HG02884 (cell line): ENCODE measurements at regions not wholly inside any gene's neighbourhood (a gene's known extent, or its start where the extent isn't known, plus 50 kb on each side); places are given as distances from the start of the nearest gene placed in this dataset.
A peak's percentile ranks its signal among the peaks of the same experiment; 100 is the strongest.
"Not testable (repeated sequence)": the region's sequence is repeated elsewhere in the genome, so short reads cannot be mapped to it uniquely, and the experiment has no call there.

Experiments used
- ATAC-seq: cut with Tn5 transposase; IDR thresholded peaks from one replicate; pipeline ENCODE4 v1.9.1; 2021; ENCODE audit warnings: mild to moderate bottlenecking, moderate library complexity; ENCODE audit not compliant: unreplicated experiment

DNA sequence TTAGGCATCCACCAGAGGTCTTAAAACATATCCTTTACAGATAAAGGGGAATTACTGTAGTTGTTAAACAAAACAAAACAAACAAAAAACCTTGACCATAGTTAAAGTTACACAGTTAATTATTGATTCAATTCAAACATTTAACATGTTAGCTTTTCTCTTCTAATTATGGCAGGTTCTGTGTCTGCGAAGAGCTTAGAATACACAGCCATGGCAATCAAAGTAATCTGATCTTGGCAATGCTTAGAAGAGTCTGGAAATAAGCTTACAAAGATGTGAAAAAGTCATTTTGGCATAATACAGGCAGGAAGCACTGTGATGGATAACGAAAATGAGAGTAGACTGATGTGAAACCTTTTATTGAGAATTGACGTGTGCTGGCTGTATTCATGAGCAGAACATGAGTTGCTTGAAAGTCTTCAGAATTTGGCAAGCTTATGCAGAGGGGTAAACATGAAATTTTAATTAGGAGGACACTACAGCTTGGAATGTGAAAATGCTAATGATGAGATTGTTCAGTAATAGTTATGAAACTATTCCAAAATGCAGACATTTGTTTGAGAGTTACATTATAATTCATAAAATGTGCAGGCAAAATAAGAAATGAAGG is 629.6 kb downstream of the FSCB start:
- ATAC-seq = peak; percentile 55

DNA sequence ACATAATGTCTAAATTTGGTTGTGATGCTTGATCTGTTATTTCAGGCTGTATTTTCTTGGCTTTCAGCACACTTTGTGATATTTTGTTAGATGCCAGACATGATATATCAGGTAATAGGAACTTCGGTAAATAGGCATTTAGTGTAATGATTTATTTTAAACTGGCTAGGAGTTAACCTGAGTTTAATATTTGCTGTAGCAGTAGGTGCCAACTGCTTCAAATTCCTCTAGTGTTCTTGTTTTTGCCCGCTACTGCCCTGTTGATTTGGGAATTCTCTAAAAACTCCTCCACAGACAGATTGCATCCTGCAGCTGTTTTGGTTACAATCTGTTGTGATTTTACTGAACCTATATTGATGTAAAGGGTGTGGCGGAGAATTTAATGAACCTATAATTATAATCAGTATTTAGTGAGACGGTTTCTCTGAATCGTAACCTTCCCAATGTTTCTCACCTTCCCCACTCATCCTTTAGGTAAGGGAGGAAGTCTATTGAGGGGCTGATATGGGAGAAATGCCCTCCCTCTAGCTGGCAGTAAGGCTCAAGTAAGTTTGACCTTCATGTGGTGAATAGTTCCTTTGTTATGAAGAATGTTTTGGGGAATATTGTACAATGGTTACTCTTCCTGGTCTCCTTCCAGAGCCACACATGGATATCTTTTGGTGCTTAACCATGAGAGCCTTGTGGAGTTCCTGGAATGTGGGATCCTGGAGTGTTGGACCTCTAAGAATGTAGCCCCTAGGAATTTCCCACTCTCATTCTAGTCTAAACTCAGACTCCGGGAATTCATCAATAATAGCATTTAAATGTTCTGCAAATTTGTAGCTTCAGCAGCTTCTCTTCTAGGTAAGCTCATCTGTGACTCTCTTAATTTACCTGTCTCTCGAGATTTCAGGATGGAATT is 634.1 kb downstream of the FSCB start:
- no peak for ATAC-seq

DNA sequence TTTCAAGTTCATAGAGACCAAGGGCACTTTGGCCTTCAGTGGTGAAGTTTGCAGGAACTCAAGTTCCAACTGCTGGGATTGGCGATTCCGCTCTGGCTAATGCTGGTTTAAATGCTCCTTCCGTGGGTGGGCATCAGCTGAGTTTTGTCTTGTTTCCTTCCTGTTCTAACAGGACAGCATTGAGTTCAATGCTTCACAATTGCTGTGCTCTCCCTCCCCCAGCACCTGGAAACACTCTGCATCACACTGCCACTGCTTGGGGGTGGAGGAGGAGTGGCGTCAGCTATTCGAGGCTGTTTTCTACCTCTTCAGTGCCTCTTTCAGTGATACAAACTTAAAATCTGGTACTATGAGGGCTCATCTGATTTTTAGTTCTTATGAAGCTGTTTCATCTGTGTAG is 634.9 kb downstream of the FSCB start:
- no peak for ATAC-seq

DNA sequence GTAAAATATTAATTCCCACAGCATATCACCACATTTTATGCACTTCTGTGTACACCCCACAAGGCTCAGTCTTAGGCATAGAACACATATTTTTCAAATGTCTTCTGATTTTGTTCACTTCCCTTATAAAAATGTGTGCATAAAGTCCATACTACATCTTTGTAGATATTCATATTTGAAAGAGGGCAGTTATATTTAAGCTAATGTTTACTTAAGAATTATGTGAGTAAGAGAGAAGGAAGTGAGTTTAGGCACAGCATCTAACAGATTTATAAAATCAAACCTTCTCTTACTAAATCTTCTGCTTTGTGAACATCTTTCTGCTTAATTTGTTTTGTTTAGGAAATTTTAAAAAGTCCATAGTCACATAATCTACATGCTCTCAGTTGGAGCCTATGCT is 648.1 kb downstream of the FSCB start:
- ATAC-seq = no peak

DNA sequence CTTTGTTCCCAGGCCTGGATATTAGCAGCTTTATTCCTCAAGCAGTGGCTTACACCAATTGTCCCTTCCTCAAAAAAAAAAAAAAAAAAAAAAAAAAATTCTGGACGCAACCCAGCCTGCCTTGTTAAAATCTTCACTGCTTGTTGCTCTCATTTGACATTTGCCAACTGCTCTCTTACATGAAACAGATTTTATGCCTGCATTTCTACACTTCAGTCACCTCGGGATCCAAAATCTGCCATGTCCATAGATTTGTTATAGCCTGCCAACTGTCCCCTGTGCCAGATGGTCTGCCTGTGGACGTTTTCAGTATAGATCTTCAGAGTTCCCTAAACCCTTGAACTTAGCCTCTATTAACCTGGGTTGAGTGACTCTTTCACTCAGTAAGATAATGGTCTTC is 651.5 kb downstream of the FSCB start:
- no peak for ATAC-seq

DNA sequence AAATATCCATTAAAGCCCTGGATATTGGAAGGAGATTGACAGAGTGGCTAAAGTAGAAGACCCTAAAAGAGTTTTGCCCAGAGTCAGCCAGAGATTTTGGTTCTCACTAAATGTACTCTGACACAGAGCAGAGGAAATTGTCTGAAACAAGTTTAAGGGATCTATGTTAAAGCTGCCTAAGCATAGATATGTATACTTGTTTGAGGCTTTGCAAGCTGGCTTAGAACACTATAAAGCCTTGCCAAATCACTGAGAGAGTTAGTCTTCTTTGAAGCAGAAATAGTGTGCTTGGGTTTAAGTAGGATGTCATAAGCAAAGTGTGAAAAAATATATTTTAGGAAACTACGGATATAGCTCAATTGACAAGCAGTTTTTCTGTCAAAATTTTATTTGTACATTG is 653.5 kb downstream of the FSCB start:
- ATAC-seq = no peak

DNA sequence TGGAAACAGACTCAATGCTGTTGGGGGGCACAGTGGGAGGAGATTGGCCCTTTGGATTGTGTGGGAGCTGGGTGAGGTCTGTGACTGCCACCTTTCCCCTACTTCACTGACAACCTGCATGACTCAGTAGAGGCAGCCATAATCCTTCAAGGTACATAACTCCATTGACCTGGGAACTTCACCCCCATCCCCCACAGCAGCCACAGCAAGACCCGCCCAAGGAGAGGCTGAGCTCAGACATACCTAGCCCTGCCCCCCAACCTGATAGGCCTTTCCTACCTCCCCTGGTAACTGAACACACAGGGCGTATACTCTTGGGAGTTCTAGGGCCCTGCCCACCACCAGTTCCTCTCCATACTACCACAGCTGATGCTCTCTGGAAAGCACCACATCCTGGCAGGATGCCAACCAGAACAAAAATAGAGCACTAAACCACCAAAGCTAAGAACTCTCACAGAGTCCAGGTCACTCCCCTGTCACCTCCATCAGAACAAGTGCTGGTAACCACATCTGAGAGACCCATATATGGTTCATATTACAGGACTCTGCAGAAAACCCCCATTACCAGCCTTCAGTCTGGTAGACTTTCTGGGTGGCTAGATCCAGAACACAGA is 703.9 kb downstream of the FSCB start:
- ATAC-seq = no peak

DNA sequence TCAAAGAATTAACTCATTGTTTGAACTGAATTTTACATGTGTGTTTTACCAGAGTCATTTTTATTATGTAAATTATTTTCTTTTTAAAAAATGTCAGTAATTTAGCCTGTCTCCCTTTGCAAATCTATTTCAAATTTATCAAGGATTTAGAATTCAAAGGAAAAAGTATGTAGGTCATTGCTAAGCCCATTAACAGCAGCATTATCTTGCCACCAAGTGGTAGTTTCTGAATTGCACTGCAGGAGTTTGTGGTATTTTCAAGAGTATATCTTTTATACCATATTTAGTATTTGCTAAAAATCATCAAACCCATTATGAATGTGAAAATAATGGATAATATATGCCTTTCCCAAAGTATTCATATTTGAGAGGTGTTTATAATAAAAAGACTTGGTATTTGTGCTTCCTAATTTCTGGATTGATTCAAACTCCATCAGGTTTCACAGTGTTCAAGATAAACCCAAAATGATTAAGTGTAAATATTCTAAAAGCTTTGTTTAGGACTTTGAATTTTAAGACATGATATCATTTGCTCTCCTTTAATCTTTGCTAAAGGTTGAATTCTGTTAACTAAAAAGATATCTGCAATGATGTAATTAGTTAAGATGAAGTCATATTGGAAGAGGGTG is 711.4 kb downstream of the FSCB start:
- ATAC-seq = no peak

DNA sequence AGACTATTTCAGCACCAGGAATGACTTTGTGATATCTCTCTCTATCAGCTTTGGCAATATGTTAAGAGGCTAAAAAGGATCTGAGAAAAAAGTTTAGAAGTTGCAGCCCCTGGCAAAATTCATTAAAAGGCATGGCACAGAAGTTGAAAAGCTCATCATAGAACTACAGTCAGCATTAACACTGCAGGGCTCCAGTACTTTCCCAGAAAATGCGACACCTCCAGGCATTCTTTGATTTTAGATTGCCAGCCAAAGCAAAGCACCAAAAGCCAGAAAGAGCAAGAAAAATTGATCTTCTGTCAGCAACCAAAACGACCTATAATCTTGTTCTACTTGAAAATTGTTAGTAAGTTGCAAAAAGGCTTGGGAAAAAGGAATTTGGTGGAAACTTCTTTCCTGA is 713.5 kb downstream of the FSCB start:
- ATAC-seq = no peak

DNA sequence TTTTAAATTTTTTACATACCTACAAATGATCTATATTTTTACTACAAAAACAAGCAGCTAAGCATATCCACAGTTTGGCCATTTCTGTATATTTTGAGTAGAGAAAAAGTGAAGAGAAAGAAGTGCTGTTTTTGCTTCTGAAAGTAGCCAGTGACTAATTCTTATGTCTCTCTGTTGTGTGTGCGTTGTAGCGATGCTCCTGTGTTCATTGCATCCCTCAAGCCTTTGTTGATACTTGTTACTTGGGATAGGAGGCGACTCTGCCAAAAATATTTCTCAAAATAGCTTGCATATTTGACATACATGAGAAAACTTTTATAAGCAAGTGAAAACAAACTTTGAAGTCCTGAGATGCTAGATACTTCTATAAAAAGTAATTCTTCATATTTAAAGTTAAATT is 714.1 kb downstream of the FSCB start:
- ATAC-seq = no peak

DNA sequence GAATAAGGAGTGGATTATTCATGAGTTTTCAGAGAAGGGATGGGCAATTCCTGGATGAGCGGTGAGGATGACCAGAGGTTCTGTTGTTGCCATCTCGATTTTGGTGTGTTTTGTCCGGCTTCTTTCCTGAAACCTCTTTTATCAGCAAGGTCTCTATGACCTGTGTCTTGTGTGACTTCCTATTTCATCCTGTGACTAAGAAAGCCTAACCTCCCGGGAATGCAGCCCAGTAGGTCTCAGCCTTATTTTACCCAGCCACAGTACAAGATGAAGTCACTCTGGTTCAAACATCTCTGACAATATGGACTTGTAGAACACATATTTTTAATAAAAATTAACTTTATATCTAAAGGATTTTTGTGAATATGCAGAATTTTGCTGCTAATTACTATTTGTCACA is 716.4 kb downstream of the FSCB start:
- no peak for ATAC-seq

DNA sequence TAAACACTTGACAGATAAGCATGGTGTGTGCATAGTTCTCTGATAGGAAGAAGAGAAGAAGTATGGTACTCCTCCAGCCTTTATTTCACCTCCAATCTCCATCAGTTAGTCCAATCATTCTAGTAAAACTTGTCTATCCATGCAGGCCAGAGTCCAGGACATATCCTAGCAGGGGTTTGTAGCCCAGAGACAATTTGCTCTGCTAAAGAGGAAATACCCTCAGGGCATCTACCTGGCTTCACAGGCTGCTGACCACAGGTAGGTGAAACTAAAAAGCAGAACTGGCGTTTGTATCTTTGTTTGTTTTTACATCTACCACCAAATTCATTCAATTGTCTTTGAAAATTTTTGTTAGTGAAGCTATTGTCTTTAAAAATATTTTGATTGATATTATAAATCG is 717.6 kb downstream of the FSCB start:
- no peak for ATAC-seq

DNA sequence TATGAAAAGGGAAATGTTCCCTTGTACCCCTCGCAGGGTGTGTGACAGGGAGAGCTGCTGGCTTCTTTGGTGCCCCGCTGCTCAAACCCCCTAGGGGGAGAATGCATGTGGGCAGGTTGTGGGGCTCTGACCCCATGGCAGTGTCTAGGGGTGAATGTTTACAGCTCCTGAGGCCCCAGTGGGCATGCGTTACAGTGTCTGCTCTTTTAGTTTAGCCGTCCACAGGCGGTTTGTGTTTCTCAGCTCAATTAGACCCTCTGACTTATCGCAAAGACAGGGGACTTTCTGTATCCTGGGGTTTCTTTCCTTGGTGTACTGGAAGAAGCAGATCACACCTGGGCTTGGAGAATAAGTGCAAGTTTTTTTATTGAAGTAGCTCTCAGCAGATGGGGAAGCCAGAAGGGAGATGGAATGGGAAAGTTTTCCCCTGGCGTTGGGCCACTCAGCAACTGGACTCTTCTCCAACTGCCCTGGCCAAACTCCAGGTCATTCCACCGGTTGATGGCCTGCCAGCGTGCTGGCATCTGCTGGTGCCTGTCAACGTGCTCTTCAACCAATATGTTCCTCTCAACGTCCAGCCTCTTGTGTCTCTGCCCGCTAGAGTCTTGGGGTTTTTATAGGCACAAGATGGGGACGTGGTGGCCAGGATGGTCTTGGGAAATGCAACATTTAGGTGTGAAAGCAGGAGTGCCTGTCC is 720.9 kb downstream of the FSCB start:
- no peak for ATAC-seq

DNA sequence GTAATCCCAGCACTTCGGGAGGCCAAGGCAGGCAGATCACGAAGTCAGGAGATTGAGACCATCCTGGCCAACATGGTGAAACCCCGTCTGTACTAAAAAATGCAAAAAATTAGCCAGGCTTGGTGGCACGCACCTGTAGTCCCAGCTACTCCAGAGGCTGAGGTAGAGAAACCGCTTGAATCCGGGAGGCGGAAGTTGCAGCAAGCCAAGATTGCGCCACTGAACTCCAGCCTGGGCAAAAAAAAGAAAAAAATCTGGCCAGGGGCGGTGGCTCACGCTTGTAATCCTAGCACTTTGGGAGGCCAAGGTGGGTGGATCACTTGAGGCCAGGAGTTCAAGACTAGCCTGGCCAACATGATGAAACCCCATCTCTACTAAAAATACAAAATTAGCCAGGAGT is 722.7 kb downstream of the FSCB start:
- not testable (repeated sequence) for ATAC-seq

DNA sequence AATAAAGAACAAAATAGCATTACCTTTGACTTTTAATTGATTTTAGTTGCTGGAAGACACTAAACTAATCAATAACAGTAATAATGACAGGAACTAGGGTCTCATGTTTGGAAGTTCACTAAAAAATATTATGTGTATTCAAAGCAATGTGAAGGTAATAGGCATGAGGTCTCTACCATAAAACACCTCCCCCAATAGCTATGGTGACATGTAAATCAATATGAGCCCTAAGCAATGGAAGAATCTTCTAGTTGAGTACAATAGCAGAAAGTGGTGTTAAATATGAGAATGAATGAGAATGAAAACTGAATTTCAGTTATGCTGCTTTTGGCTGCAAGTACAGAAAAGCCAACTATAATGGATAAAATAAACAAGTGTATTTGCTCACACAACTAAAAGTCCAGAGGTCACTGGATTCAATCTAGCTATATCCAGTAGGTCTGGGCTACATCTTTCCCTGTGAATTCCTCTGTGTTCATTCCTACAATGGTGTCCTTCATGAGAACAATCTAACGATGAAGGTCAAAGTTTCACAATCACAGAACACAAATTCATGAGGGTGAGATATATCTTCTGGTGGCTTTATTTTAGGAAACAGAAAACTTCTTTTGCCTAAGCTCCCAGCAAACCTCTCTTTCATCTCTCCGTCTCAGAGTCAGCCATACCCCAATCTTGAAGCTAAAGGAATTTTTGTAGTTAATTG is 728.0 kb downstream of the FSCB start:
- no peak for ATAC-seq

DNA sequence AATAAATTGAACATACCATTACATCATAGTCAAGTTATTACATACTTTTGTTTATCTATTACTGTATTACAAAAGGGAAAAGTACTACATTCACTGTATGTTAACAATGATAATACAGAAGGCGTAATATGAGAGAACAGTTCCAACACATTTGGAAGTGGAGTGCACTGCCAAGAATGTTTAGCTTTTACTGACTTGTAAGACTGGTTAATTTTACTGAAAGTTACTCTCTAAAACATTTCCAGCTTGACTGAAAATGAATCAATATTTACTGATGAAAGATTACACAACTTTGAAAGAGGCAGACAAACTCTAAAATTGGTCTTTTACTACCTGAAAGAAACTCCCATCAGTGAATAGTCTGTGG is 728.5 kb downstream of the FSCB start:
- ATAC-seq = no peak

DNA sequence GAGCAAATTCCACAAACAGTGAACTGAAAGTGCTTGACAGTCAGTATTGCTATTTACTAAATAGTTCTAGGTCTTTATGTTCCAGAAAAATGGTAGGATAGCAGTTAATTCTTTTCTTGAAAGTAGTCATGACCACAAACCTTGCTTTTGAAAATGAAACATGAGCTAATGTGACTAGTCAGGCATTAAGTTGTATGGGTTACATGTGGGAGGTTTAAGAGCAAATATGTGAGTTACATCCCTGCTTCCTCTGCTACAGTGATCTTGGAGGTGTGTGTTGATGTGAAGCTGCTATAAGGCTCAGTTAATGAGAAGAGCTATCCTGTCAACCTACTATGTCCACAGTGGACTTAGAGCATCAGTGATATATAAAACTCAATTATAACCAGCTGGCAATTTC is 741.6 kb downstream of the FSCB start:
- ATAC-seq = no peak

DNA sequence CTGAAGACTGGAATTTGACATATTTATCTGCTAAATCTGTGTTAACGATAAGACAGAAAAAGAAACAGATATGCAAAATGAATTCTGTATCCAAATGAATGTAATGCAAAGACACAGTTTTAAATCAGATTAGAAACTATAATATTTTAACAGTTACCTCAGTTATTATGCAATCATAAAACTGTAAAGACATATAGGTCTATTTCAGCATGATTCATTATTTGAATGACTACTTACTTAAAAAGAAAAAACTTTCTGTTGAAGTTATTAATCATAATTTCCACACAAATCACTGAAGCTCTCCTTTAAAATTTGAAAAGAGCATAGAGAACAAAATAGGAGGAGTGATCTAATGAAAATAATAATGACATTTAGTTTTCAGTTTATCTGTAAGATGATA is 742.6 kb downstream of the FSCB start:
- ATAC-seq = no peak

DNA sequence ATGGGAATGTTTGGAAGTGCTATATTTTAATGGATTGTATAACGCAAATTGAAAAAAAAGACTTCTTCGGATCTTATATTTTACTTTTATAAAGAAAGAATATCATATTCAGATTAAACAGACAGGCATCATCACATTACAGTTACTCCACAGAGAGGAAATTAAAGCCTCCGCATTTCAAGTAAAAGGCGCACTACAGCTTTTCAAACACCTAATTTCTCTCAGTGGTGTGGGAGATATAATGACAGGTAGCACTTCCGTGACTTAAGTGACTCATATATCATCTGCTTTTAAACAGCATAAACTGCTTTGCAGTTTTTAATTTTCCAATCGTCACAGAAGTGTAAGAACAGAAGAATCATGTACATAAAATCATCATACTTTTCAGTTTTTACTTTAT is 751.4 kb downstream of the FSCB start:
- no peak for ATAC-seq

DNA sequence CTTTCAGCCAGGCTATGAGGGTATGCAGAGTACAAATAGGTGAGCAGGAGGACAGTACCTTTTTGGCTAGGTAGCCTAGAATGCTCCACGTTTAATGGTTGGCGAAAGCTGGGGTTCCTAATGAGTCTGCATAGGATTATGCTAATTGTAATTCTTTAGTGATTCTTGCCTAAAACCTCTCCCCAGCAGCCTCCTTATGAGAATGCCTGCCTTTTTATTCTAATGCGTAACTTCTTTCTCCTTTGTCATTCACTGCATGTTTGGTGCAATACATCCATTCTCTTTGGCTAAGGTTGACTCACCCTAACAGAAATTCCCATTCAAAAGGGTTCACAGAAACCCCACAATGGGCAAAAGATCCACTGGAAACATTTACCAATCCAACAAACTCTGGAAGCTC is 752.2 kb downstream of the FSCB start:
- ATAC-seq = no peak

DNA sequence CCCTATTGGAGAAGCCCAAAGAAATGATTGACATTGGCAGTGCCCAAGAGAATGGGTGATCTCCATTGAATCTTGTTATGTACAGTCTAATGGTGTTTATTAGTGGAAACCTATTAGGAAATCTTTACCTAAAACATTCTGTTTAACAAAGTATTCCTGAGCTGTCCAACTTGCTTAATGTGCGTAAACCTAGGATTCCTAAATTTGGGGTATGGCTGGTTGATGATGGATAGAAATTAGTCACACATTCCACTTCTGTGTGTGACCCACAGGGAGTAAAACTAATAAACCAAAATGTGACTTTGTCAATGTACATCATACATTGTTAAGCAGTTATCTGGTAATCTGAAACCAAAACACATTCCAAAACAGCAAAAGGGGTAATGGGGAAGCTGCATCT is 761.3 kb downstream of the FSCB start:
- ATAC-seq = no peak
